PC-3 (cell line): ENCODE measurements at regions not wholly inside any gene's neighbourhood (a gene's known extent, or its start where the extent isn't known, plus 50 kb on each side); places are given as distances from the start of the nearest gene placed in this dataset.

Experiments
- ATAC-seq: fragments of 200-7000 bp; cut with Tn5 transposase; 2 replicates; pipeline ENCODE4 v1.9.1; 2020; ENCODE audit warnings: mild to moderate bottlenecking, moderate library complexity
- BruUV-seq: library from RNA; stranded (reverse); fragments of 400-500 nt; replicated peaks from 2 replicates; lab custom pipeline; 2021; lab: Mats Ljungman, UMichigan
- CTCF ChIA-PET: fragments of 300-600 bp; sonication (Branson Sonifier 250); formaldehyde crosslinking; loops from one replicate; lab custom pipeline; 2022; ENCODE audit warnings: antibody characterized with exemption; lab: Charles Lee
- POLR2A ChIA-PET: fragments of 300-600 bp; sonication (Branson Sonifier 250); formaldehyde crosslinking; loops from one replicate; lab custom pipeline; 2022; ENCODE audit warnings: antibody characterized with exemption; ENCODE audit not compliant: unreplicated experiment; lab: Charles Lee
- DNase-seq: peaks from one replicate; pipeline ENCODE4 v3.0.0-alpha.2; 2015
- H2AFZ ChIP-seq: fragments of 300-600 bp; sonication (generic); 2 replicates; pipeline ENCODE4 v1.6.0; 2016; ENCODE audit warnings: antibody characterized with exemption, low read length
- H3F3A ChIP-seq: fragments of 300-600 bp; sonication (generic); one replicate; pipeline ENCODE4 v1.6.0; 2017; ENCODE audit warnings: antibody characterized with exemption, low read length, control low read depth, mild to moderate bottlenecking; ENCODE audit not compliant: unreplicated experiment
- H3K27ac ChIP-seq: fragments of 300-600 bp; sonication (generic); 2 replicates; pipeline ENCODE4 v1.5.1; 2016; ENCODE audit warnings: mild to moderate bottlenecking, low read length
- H3K27me3 ChIP-seq: fragments of 300-600 bp; sonication (generic); 2 replicates; pipeline ENCODE4 v1.6.1; 2016; ENCODE audit warnings: low read length, mixed read lengths
- H3K36me3 ChIP-seq: fragments of 300-600 bp; sonication (generic); 2 replicates; pipeline ENCODE4 v1.6.1; 2016; ENCODE audit warnings: low read depth, mixed run types, low read length, mixed read lengths
- H3K4me1 ChIP-seq: fragments of 300-600 bp; sonication (generic); 2 replicates; pipeline ENCODE4 v1.5.1; 2016; ENCODE audit warnings: low read length; ENCODE audit not compliant: insufficient read depth
- H3K4me2 ChIP-seq: fragments of 300-600 bp; sonication (generic); 2 replicates; pipeline ENCODE4 v1.6.0; 2016; ENCODE audit warnings: low read length
- H3K4me3 ChIP-seq: fragments of 300-600 bp; sonication (generic); 2 replicates; pipeline ENCODE4 v1.5.1; 2016; ENCODE audit warnings: mild to moderate bottlenecking, low read length, mixed read lengths
- H3K79me2 ChIP-seq: fragments of 300-600 bp; sonication (generic); 2 replicates; pipeline ENCODE4 v1.6.1; 2017; ENCODE audit warnings: low read length, mixed read lengths
- H3K9ac ChIP-seq: fragments of 300-600 bp; sonication (generic); 2 replicates; pipeline ENCODE4 v1.6.0; 2016; ENCODE audit warnings: mild to moderate bottlenecking, low read length
- H3K9me2 ChIP-seq: fragments of 300-600 bp; sonication (generic); replicated peaks from 2 replicates; pipeline ENCODE4 v1.6.1; 2016; ENCODE audit warnings: mixed run types, low read length, mixed read lengths
- H3K9me3 ChIP-seq: fragments of 300-600 bp; sonication (generic); 2 replicates; pipeline ENCODE4 v1.6.1; 2016; ENCODE audit warnings: low read length, mixed read lengths
- H4K20me1 ChIP-seq: fragments of 300-600 bp; sonication (generic); 2 replicates; pipeline ENCODE4 v1.6.1; 2016; ENCODE audit warnings: low read length, mixed read lengths
- CTCF ChIP-seq: fragments of 300-600 bp; sonication (generic); conservative IDR thresholded peaks from 2 replicates; pipeline ENCODE4 v1.5.1; 2017; ENCODE audit warnings: antibody characterized with exemption, low read depth, mild to moderate bottlenecking, low read length
- EZH2 ChIP-seq: fragments of 300-600 bp; sonication (generic); IDR thresholded peaks from one replicate; pipeline ENCODE4 v1.6.1; 2017; ENCODE audit warnings: antibody characterized with exemption, mild to moderate bottlenecking, low read length; ENCODE audit not compliant: unreplicated experiment
- EZH2phosphoT487 ChIP-seq: fragments of 300-600 bp; sonication (generic); IDR thresholded peaks from 2 replicates; pipeline ENCODE4 v1.6.1; 2018; ENCODE audit warnings: mild to moderate bottlenecking, antibody characterized with exemption, low read length, borderline replicate concordance
- intact Hi-C: fragments of 100-400 bp; cut with micrococcal nuclease; formaldehyde crosslinking; loops from 2 replicates; pipeline ENCODE4 v1.9.0; 2023

- no peak for ATAC-seq
- no peak overlapping the region for H3K4me3 ChIP-seq
- H3F3A ChIP-seq: no peaks in the 10 kb centered on the region
- no peaks in the 10 kb centered on the region; the same call in 1 of the 2 replicates for H3K36me3 ChIP-seq
- H3K9me3 ChIP-seq: peaks cover 57% of the 10 kb centered on the region
- ChIA-PET CTCF (no interaction called here), POLR2A (no interaction called here)
- no peaks in the 10 kb centered on the region for H3K79me2 ChIP-seq
- no peak overlapping the region for H2AFZ ChIP-seq
- BruUV-seq: no TSS peak
- TF ChIP-seq EZH2phosphoT487: no peak
- no peak for TF ChIP-seq CTCF
- TF ChIP-seq EZH2: no peak
- H3K27me3 ChIP-seq: no peaks in the 10 kb centered on the region
- H3K9me2 ChIP-seq: no peaks in the 10 kb centered on the region
- no peaks in the 10 kb centered on the region for H4K20me1 ChIP-seq
- no peaks in the 10 kb centered on the region for H3K4me1 ChIP-seq
- no peak overlapping the region for H3K4me2 ChIP-seq
- no peak overlapping the region for H3K9ac ChIP-seq
- no peak overlapping the region for H3K27ac ChIP-seq
- DNase-seq: no peak
- intact Hi-C loops: no loop called here
Measured at GRCh38 chr21:9758888-9759287, 762.5 kb upstream of the TPTE start.

GRCh38 chr21:9759972-9760371 is 761.4 kb upstream of the TPTE start:
- Histone ChIP-seq H3K9me3 (peaks cover 65% of the 10 kb centered on the region), H3K4me1 (no peaks in the 10 kb centered on the region), H3F3A (no peaks in the 10 kb centered on the region), H4K20me1 (no peaks in the 10 kb centered on the region), H3K9ac (no peak overlapping the region), H3K79me2 (no peaks in the 10 kb centered on the region), H3K4me2 (no peak overlapping the region), H3K27me3 (no peaks in the 10 kb centered on the region), H3K27ac (no peak overlapping the region), H3K9me2 (no peaks in the 10 kb centered on the region), H2AFZ (no peak overlapping the region), H3K36me3 (no peaks in the 10 kb centered on the region; the same call in 1 of the 2 replicates), H3K4me3 (no peak overlapping the region)
- no peak for DNase-seq
- ChIA-PET CTCF (no interaction called here), POLR2A (no interaction called here)
- intact Hi-C loops: no loop called here
- no peak for ATAC-seq
- no peak for TF ChIP-seq EZH2
- TF ChIP-seq CTCF: no peak
- no peak for TF ChIP-seq EZH2phosphoT487
- BruUV-seq: no TSS peak

- no peak for DNase-seq
- CTCF ChIA-PET: no interaction called here
- Histone ChIP-seq H3K9me3 (peaks cover 64% of the 10 kb centered on the region), H3K4me1 (no peaks in the 10 kb centered on the region), H2AFZ (no peak overlapping the region), H3K79me2 (no peaks in the 10 kb centered on the region), H3K9ac (no peak overlapping the region), H3K9me2 (no peaks in the 10 kb centered on the region), H3K27ac (no peak overlapping the region), H4K20me1 (no peaks in the 10 kb centered on the region), H3K27me3 (no peaks in the 10 kb centered on the region), H3K4me2 (no peak overlapping the region), H3K36me3 (no peaks in the 10 kb centered on the region; the same call in 1 of the 2 replicates), H3K4me3 (no peak overlapping the region), H3F3A (no peaks in the 10 kb centered on the region)
- no TSS peak for BruUV-seq
- TF ChIP-seq EZH2phosphoT487 (no peak), EZH2 (no peak), CTCF (no peak)
- no peak for ATAC-seq
- POLR2A ChIA-PET: no interaction called here
- intact Hi-C loops: no loop called here
Measured at GRCh38 chr21:9760398-9761074, 760.8 kb upstream of the TPTE start.
